ENCODE measurements at regions not wholly inside any gene's neighbourhood (a gene's known extent, or its start where the extent isn't known, plus 50 kb on each side); places are given as distances from the start of the nearest gene placed in this dataset.

- no peaks in the 10 kb centered on the region for H3K36me3 ChIP-seq
- no peaks in the 10 kb centered on the region for H3K9me3 ChIP-seq
- intact Hi-C loops (cut with DNase I) = no loop called here
- H3K4me3 ChIP-seq = no peak overlapping the region
- TF ChIP-seq POLR2AphosphoS5 (IDR thresholded peaks at IDR 0.05; ENCODE audit: insufficient read depth in 1 of 2, low read depth in 1 of 2) (no peak), POLR2A (IDR thresholded peaks at IDR 0.05) (no peak)
- TF ChIP-seq, protein P1, sequence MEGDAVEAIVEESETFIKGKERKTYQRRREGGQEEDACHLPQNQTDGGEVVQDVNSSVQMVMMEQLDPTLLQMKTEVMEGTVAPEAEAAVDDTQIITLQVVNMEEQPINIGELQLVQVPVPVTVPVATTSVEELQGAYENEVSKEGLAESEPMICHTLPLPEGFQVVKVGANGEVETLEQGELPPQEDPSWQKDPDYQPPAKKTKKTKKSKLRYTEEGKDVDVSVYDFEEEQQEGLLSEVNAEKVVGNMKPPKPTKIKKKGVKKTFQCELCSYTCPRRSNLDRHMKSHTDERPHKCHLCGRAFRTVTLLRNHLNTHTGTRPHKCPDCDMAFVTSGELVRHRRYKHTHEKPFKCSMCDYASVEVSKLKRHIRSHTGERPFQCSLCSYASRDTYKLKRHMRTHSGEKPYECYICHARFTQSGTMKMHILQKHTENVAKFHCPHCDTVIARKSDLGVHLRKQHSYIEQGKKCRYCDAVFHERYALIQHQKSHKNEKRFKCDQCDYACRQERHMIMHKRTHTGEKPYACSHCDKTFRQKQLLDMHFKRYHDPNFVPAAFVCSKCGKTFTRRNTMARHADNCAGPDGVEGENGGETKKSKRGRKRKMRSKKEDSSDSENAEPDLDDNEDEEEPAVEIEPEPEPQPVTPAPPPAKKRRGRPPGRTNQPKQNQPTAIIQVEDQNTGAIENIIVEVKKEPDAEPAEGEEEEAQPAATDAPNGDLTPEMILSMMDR (IDR thresholded peaks at IDR 0.05) = no peak
- no peaks in the 10 kb centered on the region for H3K27me3 ChIP-seq
- no peak for DNase-seq (ENCODE audit: extremely low spot score in 2 of 2)
- no peaks in the 10 kb centered on the region for H3K4me1 ChIP-seq
- no peak overlapping the region for H3K27ac ChIP-seq
Observed at GRCh38 chr17:72561680-72562079, 440.9 kb downstream of the SOX9 start.

- intact Hi-C loops (cut with DNase I) = no loop called here
- TF ChIP-seq, protein P1 (IDR thresholded peaks at IDR 0.05) = no peak
- no peak for TF ChIP-seq POLR2AphosphoS5 (IDR thresholded peaks at IDR 0.05; ENCODE audit: insufficient read depth in 1 of 2, low read depth in 1 of 2)
- TF ChIP-seq POLR2A (IDR thresholded peaks at IDR 0.05) = no peak
- no peak overlapping the region for H3K27ac ChIP-seq
- no peaks in the 10 kb centered on the region for H3K36me3 ChIP-seq
- H3K4me3 ChIP-seq = no peak overlapping the region
- no peak for DNase-seq (ENCODE audit: extremely low spot score in 2 of 2)
- H3K9me3 ChIP-seq = no peaks in the 10 kb centered on the region
- H3K4me1 ChIP-seq = no peaks in the 10 kb centered on the region
- H3K27me3 ChIP-seq = no peaks in the 10 kb centered on the region
Observed at GRCh38 chr17:72562615-72563188, 441.9 kb downstream of the SOX9 start.

GRCh38 chr17:72563952-72564351 is 443.1 kb downstream of the SOX9 start:
- TF ChIP-seq POLR2AphosphoS5 (IDR thresholded peaks at IDR 0.05; ENCODE audit: insufficient read depth in 1 of 2, low read depth in 1 of 2) (no peak), POLR2A (IDR thresholded peaks at IDR 0.05) (no peak)
- TF ChIP-seq, protein P1 (IDR thresholded peaks at IDR 0.05) = no peak
- Histone ChIP-seq H3K27me3 (no peaks in the 10 kb centered on the region), H3K36me3 (no peaks in the 10 kb centered on the region), H3K9me3 (no peaks in the 10 kb centered on the region), H3K27ac (no peak overlapping the region), H3K4me3 (no peak overlapping the region), H3K4me1 (no peaks in the 10 kb centered on the region)
- intact Hi-C loops (cut with DNase I) = no loop called here
- no peak for DNase-seq (ENCODE audit: extremely low spot score in 2 of 2)

- intact Hi-C loops (cut with DNase I) = no loop called here
Observed at GRCh38 chr17:72565006-72565405, 444.2 kb downstream of the SOX9 start.

DNA sequence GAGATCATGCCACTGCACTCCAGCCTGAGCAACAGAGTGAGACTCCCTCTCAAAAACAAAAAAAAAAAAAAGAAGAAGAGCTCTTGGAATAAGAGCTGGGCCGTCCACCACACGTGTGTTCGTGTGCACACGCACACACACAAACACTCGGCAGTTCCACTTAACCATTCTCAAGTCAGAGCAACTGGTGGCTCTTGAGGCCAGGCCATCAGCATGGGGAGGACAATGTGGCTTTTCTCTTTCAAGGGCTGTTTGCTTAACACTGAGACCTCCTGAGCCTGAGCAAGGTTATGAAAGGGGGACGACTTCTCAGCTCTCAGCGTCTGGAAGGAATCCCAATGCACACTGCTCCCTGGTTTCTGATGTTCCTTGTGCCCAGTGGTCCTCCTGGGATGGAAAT is 444.9 kb downstream of the SOX9 start:
- Histone ChIP-seq H3K4me3 (no peak overlapping the region), H3K9me3 (no peaks in the 10 kb centered on the region), H3K27me3 (no peaks in the 10 kb centered on the region), H3K4me1 (no peaks in the 10 kb centered on the region), H3K27ac (no peak overlapping the region), H3K36me3 (no peaks in the 10 kb centered on the region)
- DNase-seq (ENCODE audit: extremely low spot score in 2 of 2) = no peak
- TF ChIP-seq POLR2A (IDR thresholded peaks at IDR 0.05) = no peak
- TF ChIP-seq, protein P1 (IDR thresholded peaks at IDR 0.05) = no peak
- no peak for TF ChIP-seq POLR2AphosphoS5 (IDR thresholded peaks at IDR 0.05; ENCODE audit: insufficient read depth in 1 of 2, low read depth in 1 of 2)
- intact Hi-C loops (cut with DNase I) = no loop called here

More at GRCh38 chr17:72565006-72565405, 444.2 kb downstream of the SOX9 start:
- no peak overlapping the region for H3K4me3 ChIP-seq
- H3K27ac ChIP-seq = no peak overlapping the region
- H3K27me3 ChIP-seq = no peaks in the 10 kb centered on the region
- TF ChIP-seq, protein P1 (IDR thresholded peaks at IDR 0.05) = no peak
- TF ChIP-seq POLR2A (IDR thresholded peaks at IDR 0.05) (no peak), POLR2AphosphoS5 (IDR thresholded peaks at IDR 0.05; ENCODE audit: insufficient read depth in 1 of 2, low read depth in 1 of 2) (no peak)
- no peaks in the 10 kb centered on the region for H3K9me3 ChIP-seq
- no peak for DNase-seq (ENCODE audit: extremely low spot score in 2 of 2)
- H3K36me3 ChIP-seq = no peaks in the 10 kb centered on the region
- H3K4me1 ChIP-seq = no peaks in the 10 kb centered on the region

Measured in vagina (tissue), 2 donors.